ENCODE measurements at regions not wholly inside any gene's neighbourhood (a gene's known extent, or its start where the extent isn't known, plus 50 kb on each side); places are given as distances from the start of the nearest gene placed in this dataset.

- WGBS (ENCODE audit: low lambda C conversion rate) = 43% methylated on average over 2 of the region's 2 CpGs
- Histone ChIP-seq H3K9me2 (no peaks in the 10 kb centered on the region), H3K27ac (ENCODE audit: low read depth in 2 of 2, low read length in 1 of 2) (no peak overlapping the region), H3K27me3 (ENCODE audit: insufficient read depth) (no peaks in the 10 kb centered on the region), H3K4me1 (ENCODE audit: control insufficient read depth in 1 of 2, insufficient read depth in 2 of 2, low read depth in 1 of 2, low read length in 1 of 2) (no peaks in the 10 kb centered on the region; a peak in 1 of 4 replicates), H3K9ac (no peak overlapping the region), H3K4me2 (no peak overlapping the region), H3K4me3 (ENCODE audit: low read depth in 2 of 2, low read length in 1 of 2) (no peak overlapping the region), H3F3A (replicated peaks; ENCODE audit: insufficient read depth) (peaks cover 3% of the 10 kb centered on the region), H4K20me1 (ENCODE audit: insufficient read depth) (no peaks in the 10 kb centered on the region), H3K79me2 (ENCODE audit: insufficient read depth) (no peaks in the 10 kb centered on the region), H2AFZ (ENCODE audit: low read depth) (no peak overlapping the region), H3K9me3 (no peaks in the 10 kb centered on the region), H3K36me3 (replicated peaks in 1 of 2; ENCODE audit: control insufficient read depth in 1 of 2, insufficient read depth in 2 of 2, low read length in 1 of 2) (no peaks in the 10 kb centered on the region)
- CTCF ChIA-PET = no interaction called here
- POLR2A ChIA-PET = no interaction called here
- TF ChIP-seq RFX5 (IDR thresholded peaks at IDR 0.05; ENCODE audit: low read length) (no peak), TCF12 (IDR thresholded peaks at IDR 0.05) (no peak), CHD2 (IDR thresholded peaks at IDR 0.05; ENCODE audit: low read length, partially characterized antibody) (no peak), SIN3A (IDR thresholded peaks at IDR 0.05; ENCODE audit: borderline replicate concordance, low read depth, low read length) (no peak), RXRA (IDR thresholded peaks at IDR 0.05; ENCODE audit: borderline replicate concordance, low read depth) (no peak), EZH2phosphoT487 (IDR thresholded peaks at IDR 0.05; ENCODE audit: borderline replicate concordance, low read depth) (no peak), JUND (IDR thresholded peaks at IDR 0.05) (no peak), MXI1 (IDR thresholded peaks at IDR 0.05; ENCODE audit: low read depth, low read length) (no peak), NRF1 (IDR thresholded peaks at IDR 0.05; ENCODE audit: low read depth, low read length) (no peak), GATA2 (CRISPR knock-in tag; IDR thresholded peaks at IDR 0.05) (no peak), EP300 (IDR thresholded peaks at IDR 0.05; ENCODE audit: borderline replicate concordance in 1 of 2, low read depth in 1 of 2, low read length in 1 of 2) (no peak), NFIC (IDR thresholded peaks at IDR 0.05; ENCODE audit: borderline replicate concordance) (no peak), USF1 (IDR thresholded peaks at IDR 0.05; ENCODE audit: borderline replicate concordance, low read depth) (no peak), TAF1 (IDR thresholded peaks at IDR 0.05; ENCODE audit: borderline replicate concordance, low read depth, low read length) (no peak), ELF1 (IDR thresholded peaks at IDR 0.05) (no peak), MEF2A (IDR thresholded peaks at IDR 0.05; ENCODE audit: borderline replicate concordance, low read depth) (no peak)
- TF ChIP-seq, protein P1, sequence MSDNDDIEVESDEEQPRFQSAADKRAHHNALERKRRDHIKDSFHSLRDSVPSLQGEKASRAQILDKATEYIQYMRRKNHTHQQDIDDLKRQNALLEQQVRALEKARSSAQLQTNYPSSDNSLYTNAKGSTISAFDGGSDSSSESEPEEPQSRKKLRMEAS (IDR thresholded peaks at IDR 0.05; ENCODE audit: low read depth) = no peak
- TF ChIP-seq, protein P2, sequence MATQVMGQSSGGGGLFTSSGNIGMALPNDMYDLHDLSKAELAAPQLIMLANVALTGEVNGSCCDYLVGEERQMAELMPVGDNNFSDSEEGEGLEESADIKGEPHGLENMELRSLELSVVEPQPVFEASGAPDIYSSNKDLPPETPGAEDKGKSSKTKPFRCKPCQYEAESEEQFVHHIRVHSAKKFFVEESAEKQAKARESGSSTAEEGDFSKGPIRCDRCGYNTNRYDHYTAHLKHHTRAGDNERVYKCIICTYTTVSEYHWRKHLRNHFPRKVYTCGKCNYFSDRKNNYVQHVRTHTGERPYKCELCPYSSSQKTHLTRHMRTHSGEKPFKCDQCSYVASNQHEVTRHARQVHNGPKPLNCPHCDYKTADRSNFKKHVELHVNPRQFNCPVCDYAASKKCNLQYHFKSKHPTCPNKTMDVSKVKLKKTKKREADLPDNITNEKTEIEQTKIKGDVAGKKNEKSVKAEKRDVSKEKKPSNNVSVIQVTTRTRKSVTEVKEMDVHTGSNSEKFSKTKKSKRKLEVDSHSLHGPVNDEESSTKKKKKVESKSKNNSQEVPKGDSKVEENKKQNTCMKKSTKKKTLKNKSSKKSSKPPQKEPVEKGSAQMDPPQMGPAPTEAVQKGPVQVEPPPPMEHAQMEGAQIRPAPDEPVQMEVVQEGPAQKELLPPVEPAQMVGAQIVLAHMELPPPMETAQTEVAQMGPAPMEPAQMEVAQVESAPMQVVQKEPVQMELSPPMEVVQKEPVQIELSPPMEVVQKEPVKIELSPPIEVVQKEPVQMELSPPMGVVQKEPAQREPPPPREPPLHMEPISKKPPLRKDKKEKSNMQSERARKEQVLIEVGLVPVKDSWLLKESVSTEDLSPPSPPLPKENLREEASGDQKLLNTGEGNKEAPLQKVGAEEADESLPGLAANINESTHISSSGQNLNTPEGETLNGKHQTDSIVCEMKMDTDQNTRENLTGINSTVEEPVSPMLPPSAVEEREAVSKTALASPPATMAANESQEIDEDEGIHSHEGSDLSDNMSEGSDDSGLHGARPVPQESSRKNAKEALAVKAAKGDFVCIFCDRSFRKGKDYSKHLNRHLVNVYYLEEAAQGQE (IDR thresholded peaks at IDR 0.05; ENCODE audit: low read depth, low read length) = no peak
- DNase-seq = no peak
Measured at GRCh38 chr4:141432000-141432712, 204.2 kb upstream of the IL15 start.

Measured in SK-N-SH (cell line).